ENCODE measurements at regions not wholly inside any gene's neighbourhood (a gene's known extent, or its start where the extent isn't known, plus 50 kb on each side); places are given as distances from the start of the nearest gene placed in this dataset.
A peak's percentile ranks its signal among the peaks of the same experiment; 100 is the strongest.

- no peak overlapping the region for H3K27ac ChIP-seq (ENCODE audit: low read depth, low read length)
- ChIA-PET CTCF (no interaction called here), POLR2A (no interaction called here)
- H3K9me3 ChIP-seq (ENCODE audit: control insufficient read depth, insufficient read depth, low read length): no peaks in the 10 kb centered on the region; the same call in 1 of the 2 replicates
- no peak for TF ChIP-seq CTCF (IDR thresholded peaks at IDR 0.05; ENCODE audit: low read depth, low read length)
- H3K4me3 ChIP-seq (ENCODE audit: low read depth, low read length): no peak overlapping the region
- DNase-seq (ENCODE audit: low read depth, low spot score): no peak
- no peaks in the 10 kb centered on the region for H3K27me3 ChIP-seq (ENCODE audit: control insufficient read depth, insufficient read depth, low read length)
Measured at GRCh38 chr4:137082061-137082460, 450.2 kb downstream of the PCDH18 start.

DNA sequence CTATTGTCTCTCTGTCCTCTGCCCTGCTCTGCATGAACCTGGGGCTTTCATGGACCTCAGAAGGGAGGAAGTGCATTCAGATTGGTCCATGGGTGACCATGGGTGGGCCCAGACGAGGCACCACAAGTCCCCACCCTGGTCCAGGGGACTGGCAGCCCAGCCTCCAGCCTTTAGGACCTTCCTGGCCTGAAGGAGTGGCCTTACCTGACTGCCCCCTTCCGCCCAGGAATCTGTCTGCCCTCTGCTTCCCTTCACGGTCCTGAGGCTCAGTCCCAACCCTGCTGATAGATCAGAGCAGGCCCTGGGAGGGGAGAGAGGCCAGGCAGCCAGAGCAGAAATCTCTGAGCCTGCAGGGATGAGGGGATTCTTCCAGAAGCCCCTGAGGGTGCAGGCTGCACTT is 455.4 kb downstream of the PCDH18 start:
- ChIA-PET POLR2A (no interaction called here), CTCF (no interaction called here)
- no peak for DNase-seq (ENCODE audit: low read depth, low spot score)
- Histone ChIP-seq H3K27me3 (ENCODE audit: control insufficient read depth, insufficient read depth, low read length) (no peaks in the 10 kb centered on the region), H3K27ac (ENCODE audit: low read depth, low read length) (no peak overlapping the region), H3K4me3 (ENCODE audit: low read depth, low read length) (no peak overlapping the region), H3K9me3 (ENCODE audit: control insufficient read depth, insufficient read depth, low read length) (no peaks in the 10 kb centered on the region; the same call in 1 of the 2 replicates)
- TF ChIP-seq CTCF (IDR thresholded peaks at IDR 0.05; ENCODE audit: low read depth, low read length): no peak

DNA sequence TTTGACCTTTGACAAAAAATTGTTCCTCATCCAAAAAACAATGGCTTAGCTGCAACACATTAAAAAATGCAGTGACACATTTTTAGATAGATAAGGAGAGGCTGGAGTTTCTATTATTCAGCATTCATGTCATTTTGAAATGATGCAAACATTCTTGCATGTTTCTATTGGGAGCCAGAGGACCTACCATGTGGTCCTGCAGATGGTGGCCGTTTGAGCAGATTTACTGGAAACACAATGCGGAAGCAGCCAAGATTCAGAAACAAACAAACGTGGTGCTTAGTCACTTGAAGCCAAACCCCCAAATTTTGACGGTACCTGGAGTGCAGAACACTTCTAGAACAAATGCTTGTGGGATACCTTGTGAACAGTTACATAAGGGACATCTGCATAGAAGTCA is 456.7 kb downstream of the PCDH18 start:
- TF ChIP-seq CTCF (IDR thresholded peaks at IDR 0.05; ENCODE audit: low read depth, low read length): no peak
- ChIA-PET CTCF (no interaction called here), POLR2A (no interaction called here)
- DNase-seq (ENCODE audit: low read depth, low spot score): no peak
- H3K4me3 ChIP-seq (ENCODE audit: low read depth, low read length): no peak overlapping the region
- H3K27me3 ChIP-seq (ENCODE audit: control insufficient read depth, insufficient read depth, low read length): no peaks in the 10 kb centered on the region
- H3K27ac ChIP-seq (ENCODE audit: low read depth, low read length): no peak overlapping the region
- no peaks in the 10 kb centered on the region; the same call in 1 of the 2 replicates for H3K9me3 ChIP-seq (ENCODE audit: control insufficient read depth, insufficient read depth, low read length)

DNA sequence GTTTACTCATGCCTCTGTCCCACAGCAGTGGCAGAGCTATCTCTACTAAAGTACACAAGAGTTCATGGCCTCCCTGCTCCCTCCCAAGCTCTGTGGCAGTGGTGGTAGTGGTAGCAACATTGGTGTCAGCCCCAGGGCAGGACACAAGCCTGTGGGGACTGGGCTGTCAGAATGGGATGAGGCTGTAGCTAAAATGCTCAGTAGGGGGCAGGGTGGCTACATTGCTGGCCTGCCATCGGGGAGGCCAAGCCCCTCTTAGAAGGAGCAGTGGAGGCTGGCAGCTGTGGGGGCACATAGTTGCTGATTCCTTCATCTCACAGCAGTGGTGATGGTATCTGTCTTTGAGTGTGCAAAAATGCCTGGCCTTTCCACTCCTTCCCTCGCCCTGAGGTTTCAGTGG is 461.7 kb downstream of the PCDH18 start:
- ChIA-PET POLR2A (no interaction called here), CTCF (no interaction called here)
- no peak for DNase-seq (ENCODE audit: low read depth, low spot score)
- no peaks in the 10 kb centered on the region for H3K27me3 ChIP-seq (ENCODE audit: control insufficient read depth, insufficient read depth, low read length)
- no peaks in the 10 kb centered on the region for H3K9me3 ChIP-seq (ENCODE audit: control insufficient read depth, insufficient read depth, low read length)
- H3K4me3 ChIP-seq (ENCODE audit: low read depth, low read length): no peak overlapping the region
- no peak overlapping the region for H3K27ac ChIP-seq (ENCODE audit: low read depth, low read length)
- TF ChIP-seq CTCF (IDR thresholded peaks at IDR 0.05; ENCODE audit: low read depth, low read length): no peak

- no peaks in the 10 kb centered on the region for H3K27me3 ChIP-seq (ENCODE audit: control insufficient read depth, insufficient read depth, low read length)
- no peak for DNase-seq (ENCODE audit: low read depth, low spot score)
- 0 out of 2 replicates have a peak, but pooled peaks have one; percentile 12 for TF ChIP-seq CTCF (IDR thresholded peaks at IDR 0.05; ENCODE audit: low read depth, low read length)
- ChIA-PET POLR2A (interaction anchor here (0.6 kb wide), 1 partner anchor 33 kb away, joined by 3 read pairs; no protein-coding TSS in a partner anchor), CTCF (no interaction called here)
- no peak overlapping the region for H3K27ac ChIP-seq (ENCODE audit: low read depth, low read length)
- no peaks in the 10 kb centered on the region for H3K9me3 ChIP-seq (ENCODE audit: control insufficient read depth, insufficient read depth, low read length)
- H3K4me3 ChIP-seq (ENCODE audit: low read depth, low read length): no peak overlapping the region
Measured at GRCh38 chr4:137069473-137069872, 462.8 kb downstream of the PCDH18 start.
